Thoracic aorta (tissue), 2 donors: ENCODE measurements at regions not wholly inside any gene's neighbourhood (a gene's known extent, or its start where the extent isn't known, plus 50 kb on each side); places are given as distances from the start of the nearest gene placed in this dataset.
"Not testable (repeated sequence)": the region's sequence is repeated elsewhere in the genome, so short reads cannot be mapped to it uniquely, and the experiment has no call there.

Source experiments
- ATAC-seq: fragments of 150-250 bp; one replicate; pipeline ENCODE4 v1.8.0; 2017; ENCODE audit warnings: low read depth; ENCODE audit not compliant: insufficient number of reproducible peaks, low FRiP score
- DNase-seq: peaks from one replicate; pipeline ENCODE4 v3.0.0-alpha.2; 2020; ENCODE audit warnings: low spot score
- H3K27ac ChIP-seq, 2 donors: fragments of 200-600 bp; sonication (generic); 1 replicate in 1 of 2; 2 replicates in 1 of 2; pipeline ENCODE4 v1.5.1; 2016; ENCODE audit warnings: mild to moderate bottlenecking in 2 of 2, moderate library complexity in 2 of 2
- H3K27me3 ChIP-seq: fragments of 200-600 bp; sonication (generic); replicated peaks from 2 replicates; pipeline ENCODE4 v1.6.0; 2016; ENCODE audit warnings: mild to moderate bottlenecking; ENCODE audit not compliant: insufficient read depth
- H3K36me3 ChIP-seq: fragments of 200-600 bp; sonication (generic); one replicate; pipeline ENCODE4 v1.5.1; 2016
- H3K4me1 ChIP-seq, 2 donors: fragments of 200-600 bp; sonication (generic); 1 replicate in 1 of 2; 2 replicates in 1 of 2; pipeline versions ENCODE4 v1.5.1 to v1.6.0; 2016; ENCODE audit warnings: low read depth in 2 of 2, mild to moderate bottlenecking in 1 of 2; ENCODE audit not compliant: control insufficient read depth in 1 of 2
- H3K4me3 ChIP-seq: fragments of 200-600 bp; sonication (generic); 2 replicates; pipeline ENCODE4 v1.5.1; 2016; ENCODE audit warnings: mild to moderate bottlenecking
- H3K9me3 ChIP-seq: fragments of 200-600 bp; sonication (generic); 2 replicates; pipeline ENCODE4 v1.5.1; 2016
- TF ChIP-seq, protein P1 (sequence below): fragments of 200-600 bp; sonication (generic); IDR thresholded peaks from one replicate; pipeline ENCODE4 v1.5.1; 2019; ENCODE audit warnings: antibody characterized with exemption

DNA sequence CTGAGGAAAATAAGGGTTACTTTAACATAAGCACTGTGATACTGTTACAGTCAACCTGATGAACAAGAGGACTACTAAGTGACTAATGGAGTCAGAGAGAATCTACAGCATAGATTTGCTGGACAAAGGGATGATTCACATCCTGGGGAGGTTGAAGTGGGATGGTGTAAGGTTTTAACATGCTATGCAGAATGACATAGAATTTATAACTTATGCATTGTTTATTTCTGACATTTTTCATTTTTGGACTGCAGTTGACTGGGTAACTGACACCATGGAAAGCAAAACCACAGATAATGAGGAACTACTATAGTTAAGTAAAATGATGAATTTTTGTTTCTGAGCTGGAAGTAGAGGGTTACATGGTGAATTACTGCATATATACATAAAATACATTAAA is 389.2 kb downstream of the MAT2B start:
- Histone ChIP-seq H3K4me1 (no peaks in the 10 kb centered on the region), H3K27ac (no peak overlapping the region), H3K36me3 (no peaks in the 10 kb centered on the region), H3K4me3 (no peak overlapping the region), H3K9me3 (no peaks in the 10 kb centered on the region), H3K27me3 (no peaks in the 10 kb centered on the region)
- ATAC-seq: no peak
- TF ChIP-seq, protein P1, sequence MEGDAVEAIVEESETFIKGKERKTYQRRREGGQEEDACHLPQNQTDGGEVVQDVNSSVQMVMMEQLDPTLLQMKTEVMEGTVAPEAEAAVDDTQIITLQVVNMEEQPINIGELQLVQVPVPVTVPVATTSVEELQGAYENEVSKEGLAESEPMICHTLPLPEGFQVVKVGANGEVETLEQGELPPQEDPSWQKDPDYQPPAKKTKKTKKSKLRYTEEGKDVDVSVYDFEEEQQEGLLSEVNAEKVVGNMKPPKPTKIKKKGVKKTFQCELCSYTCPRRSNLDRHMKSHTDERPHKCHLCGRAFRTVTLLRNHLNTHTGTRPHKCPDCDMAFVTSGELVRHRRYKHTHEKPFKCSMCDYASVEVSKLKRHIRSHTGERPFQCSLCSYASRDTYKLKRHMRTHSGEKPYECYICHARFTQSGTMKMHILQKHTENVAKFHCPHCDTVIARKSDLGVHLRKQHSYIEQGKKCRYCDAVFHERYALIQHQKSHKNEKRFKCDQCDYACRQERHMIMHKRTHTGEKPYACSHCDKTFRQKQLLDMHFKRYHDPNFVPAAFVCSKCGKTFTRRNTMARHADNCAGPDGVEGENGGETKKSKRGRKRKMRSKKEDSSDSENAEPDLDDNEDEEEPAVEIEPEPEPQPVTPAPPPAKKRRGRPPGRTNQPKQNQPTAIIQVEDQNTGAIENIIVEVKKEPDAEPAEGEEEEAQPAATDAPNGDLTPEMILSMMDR: no peak
- DNase-seq: no peak

DNA sequence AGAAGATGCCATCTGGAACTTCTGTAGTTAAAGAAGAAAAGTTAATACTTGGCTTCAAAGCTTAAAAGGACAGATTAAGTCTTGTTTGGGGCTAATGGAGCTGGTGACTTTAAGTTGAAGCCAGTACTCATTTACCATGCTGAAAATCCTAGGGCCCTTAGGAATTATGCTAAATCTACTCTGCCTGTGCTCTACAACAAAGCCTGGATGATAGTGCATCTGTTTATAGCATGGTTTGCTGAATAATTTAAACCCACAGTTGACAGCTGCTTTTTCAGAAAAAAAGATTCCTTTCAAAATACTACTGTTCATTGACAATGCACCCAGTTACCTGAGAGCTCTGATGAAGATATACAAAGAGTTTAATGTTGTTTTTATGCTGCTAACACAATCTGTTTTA is 393.5 kb downstream of the MAT2B start:
- Histone ChIP-seq H3K27ac (no peak overlapping the region), H3K4me1 (no peaks in the 10 kb centered on the region), H3K36me3 (no peaks in the 10 kb centered on the region), H3K9me3 (no peaks in the 10 kb centered on the region), H3K27me3 (no peaks in the 10 kb centered on the region), H3K4me3 (no peak overlapping the region)
- DNase-seq (no peak), ATAC-seq (no peak)
- TF ChIP-seq, protein P1: no peak

DNA sequence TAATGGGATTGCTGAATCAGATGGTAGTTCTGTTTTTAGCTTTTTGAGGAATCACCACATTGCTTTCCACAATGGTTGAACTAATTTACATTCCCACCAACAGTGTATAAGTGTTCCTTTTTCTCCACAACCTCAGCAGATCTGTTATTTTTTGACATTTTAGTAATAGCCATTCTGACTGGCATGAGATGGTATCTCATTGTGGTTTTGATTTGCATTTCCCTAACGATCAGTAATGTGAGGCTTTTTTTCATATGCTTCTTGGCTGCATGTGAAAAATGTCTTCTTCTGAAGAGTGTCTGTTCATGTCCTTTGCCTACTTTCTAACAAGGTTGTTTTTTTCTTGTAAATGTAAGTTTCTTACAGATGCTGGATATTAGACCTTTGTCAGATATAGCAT is 402.4 kb downstream of the MAT2B start:
- not testable (repeated sequence) for H3K4me3 ChIP-seq, H3K27me3 ChIP-seq, H3K9me3 ChIP-seq, ATAC-seq, H3K27ac ChIP-seq, H3K36me3 ChIP-seq, H3K4me1 ChIP-seq, DNase-seq

DNA sequence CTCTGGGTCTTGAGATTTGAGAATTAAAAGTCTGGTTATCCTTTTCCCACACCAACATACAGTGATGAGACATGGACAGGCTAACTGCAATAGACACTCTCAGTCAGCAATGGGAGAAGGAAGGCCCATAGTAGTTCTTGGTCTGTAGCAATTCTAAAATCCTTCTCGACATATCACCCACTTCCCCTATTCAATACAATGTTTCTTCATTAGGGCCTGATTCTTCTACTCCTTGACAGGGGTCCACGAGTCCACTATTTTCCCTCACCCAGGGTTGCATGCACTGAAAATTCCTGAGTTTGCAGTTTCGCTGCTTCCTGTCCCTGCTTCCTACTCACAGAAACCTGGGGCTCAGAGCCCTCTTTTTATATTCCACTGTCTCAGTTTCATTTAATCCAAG is 402.8 kb downstream of the MAT2B start:
- Histone ChIP-seq H3K27ac (no peak overlapping the region), H3K36me3 (no peaks in the 10 kb centered on the region), H3K9me3 (no peaks in the 10 kb centered on the region), H3K27me3 (no peaks in the 10 kb centered on the region), H3K4me3 (no peak overlapping the region), H3K4me1 (no peaks in the 10 kb centered on the region)
- TF ChIP-seq, protein P1: no peak
- ATAC-seq: no peak
- DNase-seq: no peak

DNA sequence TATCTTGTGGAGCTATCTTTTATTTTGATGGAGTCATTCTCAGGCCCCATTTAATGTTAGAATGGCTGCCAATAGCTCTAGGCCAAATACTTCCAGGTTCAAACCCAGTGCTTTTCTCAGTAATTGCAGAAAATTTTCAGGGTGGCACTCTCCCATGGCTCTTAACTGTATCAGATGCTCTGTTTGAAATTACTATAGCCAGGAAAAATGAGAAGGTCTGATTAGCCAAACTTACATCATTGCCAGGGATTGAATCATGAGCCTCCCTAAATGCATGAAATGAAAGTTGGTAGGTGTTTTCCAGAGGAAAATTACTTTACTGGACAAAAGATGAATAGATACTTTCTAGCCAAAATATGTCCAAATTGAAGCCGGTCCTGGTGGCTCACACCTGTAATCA is 404.8 kb downstream of the MAT2B start:
- TF ChIP-seq, protein P1: no peak
- H3K9me3 ChIP-seq: no peaks in the 10 kb centered on the region
- DNase-seq (no peak), ATAC-seq (no peak)
- no peak overlapping the region for H3K4me3 ChIP-seq
- no peak overlapping the region for H3K27ac ChIP-seq
- no peaks in the 10 kb centered on the region for H3K4me1 ChIP-seq
- no peaks in the 10 kb centered on the region for H3K36me3 ChIP-seq
- H3K27me3 ChIP-seq: no peaks in the 10 kb centered on the region

DNA sequence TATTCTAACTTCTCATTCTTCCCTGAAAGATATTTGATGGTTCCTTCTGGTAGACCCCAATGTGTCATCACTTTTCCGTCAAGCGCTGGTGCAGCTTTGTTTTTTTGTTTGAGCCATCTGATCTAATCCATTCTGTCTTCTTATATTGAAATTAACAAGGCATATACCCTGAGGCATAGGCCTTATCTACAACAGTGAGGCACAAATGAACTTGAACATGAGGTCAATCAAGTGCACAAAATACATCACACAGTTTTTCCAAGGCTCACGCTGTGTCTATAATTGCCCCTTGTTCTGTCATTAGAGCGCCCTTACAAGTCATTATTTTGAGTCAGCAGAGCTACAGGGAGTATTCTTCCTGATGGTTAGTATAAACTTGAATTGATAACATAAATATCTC is 406.6 kb downstream of the MAT2B start:
- no peak for DNase-seq
- H3K36me3 ChIP-seq: no peaks in the 10 kb centered on the region

More for the DNA sequence above, 406.6 kb downstream of the MAT2B start:
- no peak overlapping the region for H3K4me3 ChIP-seq
- H3K4me1 ChIP-seq: no peaks in the 10 kb centered on the region
- H3K27me3 ChIP-seq: no peaks in the 10 kb centered on the region
- no peak overlapping the region for H3K27ac ChIP-seq
- no peak for ATAC-seq
- TF ChIP-seq, protein P1: no peak
- H3K9me3 ChIP-seq: no peaks in the 10 kb centered on the region
